K562 (cell line): ENCODE measurements at regions not wholly inside any gene's neighbourhood (a gene's known extent, or its start where the extent isn't known, plus 50 kb on each side); places are given as distances from the start of the nearest gene placed in this dataset.
A peak's percentile ranks its signal among the peaks of the same experiment; 100 is the strongest.

Experiments used
- FOXJ2 ChIP-seq: fragments of 200-800 bp; sonication (Bioruptor generic); IDR thresholded peaks from 2 replicates; pipeline ENCODE4 v1.6.1; 2016; ENCODE audit warnings: missing genetic modification characterization, missing compliant biosample characterization
- JUND ChIP-seq, 2 experiments: IDR thresholded peaks; 2 replicates in 1 of 2; 3 replicates in 1 of 2; pipeline ENCODE4 v1.6.1; 2011; ENCODE audit warnings: borderline replicate concordance in 2 of 2, low read depth in 2 of 2, low read length in 2 of 2, improper control_type of control experiment in 1 of 2, missing biosample characterization in 1 of 2, missing genetic modification characterization in 1 of 2, missing genetic modification reagents in 1 of 2
- RAD21 ChIP-seq, 2 experiments: fragments of 250-450 bp in 1 of 2; fragments of 450-650 bp in 1 of 2; sonication (Bioruptor Pico) in 1 of 2; formaldehyde crosslinking in 1 of 2; IDR thresholded peaks in 1 of 2; conservative IDR thresholded peaks in 1 of 2; 2 replicates each; pipeline versions ENCODE4 v1.4.0 to v1.8.0; 2020 to 2022; ENCODE audit warnings: mild to moderate bottlenecking in 2 of 2, moderate library complexity in 1 of 2
- SMC3 ChIP-seq: conservative IDR thresholded peaks from 2 replicates; pipeline ENCODE4 v1.6.1; 2011; ENCODE audit warnings: low read depth, low read length, improper control_type of control experiment; ENCODE audit not compliant: insufficient read depth
- STAG1 ChIP-seq: sonication (generic); formaldehyde crosslinking; IDR thresholded peaks from 2 replicates; pipeline ENCODE4 v1.5.0; 2020; ENCODE audit warnings: missing genetic modification reagents, borderline replicate concordance
- ZNF589 ChIP-seq: fragments of 200-800 bp; sonication (Bioruptor generic); IDR thresholded peaks from 2 replicates; pipeline ENCODE4 v1.6.1; 2016; ENCODE audit warnings: low read depth, missing genetic modification characterization, missing compliant biosample characterization
- TF ChIP-seq, protein P1 (sequence below): fragments of 250-450 bp; sonication (Bioruptor Pico); IDR thresholded peaks from 2 replicates; pipeline ENCODE4 v1.4.0; 2020
- TF ChIP-seq, protein P2 (sequence below): IDR thresholded peaks from 2 replicates; pipeline ENCODE4 v1.6.1; 2011; ENCODE audit not compliant: insufficient read length; ENCODE audit errors: extremely low read depth
- TF ChIP-seq, protein P3 (sequence below): fragments of 450-650 bp; formaldehyde crosslinking; conservative IDR thresholded peaks from 2 replicates; pipeline ENCODE4 v1.4.0; 2022; ENCODE audit warnings: mild to moderate bottlenecking, missing genetic modification characterization
- TF ChIP-seq, protein P4 (sequence below): fragments of 200-800 bp; sonication (Bioruptor generic); IDR thresholded peaks from 2 replicates; pipeline ENCODE4 v1.6.1; 2016; ENCODE audit warnings: missing genetic modification characterization, missing compliant biosample characterization
- TF ChIP-seq, protein P5 (sequence below): sonication (generic); formaldehyde crosslinking; IDR thresholded peaks from 2 replicates; pipeline ENCODE4 v1.8.1; 2023; ENCODE audit warnings: mild to moderate bottlenecking, missing genetic modification reagents

DNA sequence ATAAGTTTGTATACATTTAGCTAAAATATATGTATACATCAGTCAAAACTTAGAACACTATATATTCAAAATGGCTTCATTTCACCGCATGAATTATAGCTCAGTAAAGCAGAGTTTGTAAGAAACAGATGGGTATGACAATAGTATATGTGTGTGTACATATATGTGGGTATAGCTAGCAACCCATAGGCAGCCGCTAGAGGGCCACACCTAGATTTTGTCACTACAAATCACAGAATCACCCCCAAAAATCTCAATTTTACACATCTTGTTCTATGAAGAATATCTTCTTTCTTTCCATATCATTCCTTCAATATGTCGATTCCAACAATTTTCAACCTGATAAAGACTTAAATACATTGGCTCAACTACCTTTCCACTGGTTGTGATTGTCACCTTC, 357.8 kb upstream of the CCNG1 start (continued):
- TF ChIP-seq, protein P1, sequence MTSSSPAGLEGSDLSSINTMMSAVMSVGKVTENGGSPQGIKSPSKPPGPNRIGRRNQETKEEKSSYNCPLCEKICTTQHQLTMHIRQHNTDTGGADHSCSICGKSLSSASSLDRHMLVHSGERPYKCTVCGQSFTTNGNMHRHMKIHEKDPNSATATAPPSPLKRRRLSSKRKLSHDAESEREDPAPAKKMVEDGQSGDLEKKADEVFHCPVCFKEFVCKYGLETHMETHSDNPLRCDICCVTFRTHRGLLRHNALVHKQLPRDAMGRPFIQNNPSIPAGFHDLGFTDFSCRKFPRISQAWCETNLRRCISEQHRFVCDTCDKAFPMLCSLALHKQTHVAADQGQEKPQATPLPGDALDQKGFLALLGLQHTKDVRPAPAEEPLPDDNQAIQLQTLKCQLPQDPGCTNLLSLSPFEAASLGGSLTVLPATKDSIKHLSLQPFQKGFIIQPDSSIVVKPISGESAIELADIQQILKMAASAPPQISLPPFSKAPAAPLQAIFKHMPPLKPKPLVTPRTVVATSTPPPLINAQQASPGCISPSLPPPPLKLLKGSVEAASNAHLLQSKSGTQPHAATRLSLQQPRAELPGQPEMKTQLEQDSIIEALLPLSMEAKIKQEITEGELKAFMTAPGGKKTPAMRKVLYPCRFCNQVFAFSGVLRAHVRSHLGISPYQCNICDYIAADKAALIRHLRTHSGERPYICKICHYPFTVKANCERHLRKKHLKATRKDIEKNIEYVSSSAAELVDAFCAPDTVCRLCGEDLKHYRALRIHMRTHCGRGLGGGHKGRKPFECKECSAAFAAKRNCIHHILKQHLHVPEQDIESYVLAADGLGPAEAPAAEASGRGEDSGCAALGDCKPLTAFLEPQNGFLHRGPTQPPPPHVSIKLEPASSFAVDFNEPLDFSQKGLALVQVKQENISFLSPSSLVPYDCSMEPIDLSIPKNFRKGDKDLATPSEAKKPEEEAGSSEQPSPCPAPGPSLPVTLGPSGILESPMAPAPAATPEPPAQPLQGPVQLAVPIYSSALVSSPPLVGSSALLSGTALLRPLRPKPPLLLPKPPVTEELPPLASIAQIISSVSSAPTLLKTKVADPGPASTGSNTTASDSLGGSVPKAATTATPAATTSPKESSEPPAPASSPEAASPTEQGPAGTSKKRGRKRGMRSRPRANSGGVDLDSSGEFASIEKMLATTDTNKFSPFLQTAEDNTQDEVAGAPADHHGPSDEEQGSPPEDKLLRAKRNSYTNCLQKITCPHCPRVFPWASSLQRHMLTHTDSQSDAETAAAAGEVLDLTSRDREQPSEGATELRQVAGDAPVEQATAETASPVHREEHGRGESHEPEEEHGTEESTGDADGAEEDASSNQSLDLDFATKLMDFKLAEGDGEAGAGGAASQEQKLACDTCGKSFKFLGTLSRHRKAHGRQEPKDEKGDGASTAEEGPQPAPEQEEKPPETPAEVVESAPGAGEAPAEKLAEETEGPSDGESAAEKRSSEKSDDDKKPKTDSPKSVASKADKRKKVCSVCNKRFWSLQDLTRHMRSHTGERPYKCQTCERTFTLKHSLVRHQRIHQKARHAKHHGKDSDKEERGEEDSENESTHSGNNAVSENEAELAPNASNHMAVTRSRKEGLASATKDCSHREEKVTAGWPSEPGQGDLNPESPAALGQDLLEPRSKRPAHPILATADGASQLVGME: no peak
- no peak for TF ChIP-seq STAG1 (CRISPR knock-in tag)
- TF ChIP-seq SMC3: 0 out of 2 replicates have a peak, but pooled peaks have one; percentile 5
- TF ChIP-seq, protein P2, sequence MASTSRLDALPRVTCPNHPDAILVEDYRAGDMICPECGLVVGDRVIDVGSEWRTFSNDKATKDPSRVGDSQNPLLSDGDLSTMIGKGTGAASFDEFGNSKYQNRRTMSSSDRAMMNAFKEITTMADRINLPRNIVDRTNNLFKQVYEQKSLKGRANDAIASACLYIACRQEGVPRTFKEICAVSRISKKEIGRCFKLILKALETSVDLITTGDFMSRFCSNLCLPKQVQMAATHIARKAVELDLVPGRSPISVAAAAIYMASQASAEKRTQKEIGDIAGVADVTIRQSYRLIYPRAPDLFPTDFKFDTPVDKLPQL: no peak
- TF ChIP-seq, protein P3, sequence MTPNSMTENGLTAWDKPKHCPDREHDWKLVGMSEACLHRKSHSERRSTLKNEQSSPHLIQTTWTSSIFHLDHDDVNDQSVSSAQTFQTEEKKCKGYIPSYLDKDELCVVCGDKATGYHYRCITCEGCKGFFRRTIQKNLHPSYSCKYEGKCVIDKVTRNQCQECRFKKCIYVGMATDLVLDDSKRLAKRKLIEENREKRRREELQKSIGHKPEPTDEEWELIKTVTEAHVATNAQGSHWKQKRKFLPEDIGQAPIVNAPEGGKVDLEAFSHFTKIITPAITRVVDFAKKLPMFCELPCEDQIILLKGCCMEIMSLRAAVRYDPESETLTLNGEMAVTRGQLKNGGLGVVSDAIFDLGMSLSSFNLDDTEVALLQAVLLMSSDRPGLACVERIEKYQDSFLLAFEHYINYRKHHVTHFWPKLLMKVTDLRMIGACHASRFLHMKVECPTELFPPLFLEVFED (CRISPR knock-in tag): no peak
- TF ChIP-seq FOXJ2 (tag): no peak
- TF ChIP-seq RAD21 (CRISPR knock-in tag; conservative IDR thresholded peaks at IDR 0.05 in 1 of 2, IDR thresholded peaks at IDR 0.05 in 1 of 2): peak in 1 of 2 experiments; percentile 42; a peak in 2 of 4 replicates
- no peak for TF ChIP-seq JUND (IDR thresholded peaks at IDR 0.05; ENCODE audit: borderline replicate concordance, low read depth, low read length)
- TF ChIP-seq JUND (tag; IDR thresholded peaks at IDR 0.05; ENCODE audit: borderline replicate concordance, low read depth, low read length): no peak
- TF ChIP-seq ZNF589 (CRISPR knock-in tag): no peak
- TF ChIP-seq, protein P4, sequence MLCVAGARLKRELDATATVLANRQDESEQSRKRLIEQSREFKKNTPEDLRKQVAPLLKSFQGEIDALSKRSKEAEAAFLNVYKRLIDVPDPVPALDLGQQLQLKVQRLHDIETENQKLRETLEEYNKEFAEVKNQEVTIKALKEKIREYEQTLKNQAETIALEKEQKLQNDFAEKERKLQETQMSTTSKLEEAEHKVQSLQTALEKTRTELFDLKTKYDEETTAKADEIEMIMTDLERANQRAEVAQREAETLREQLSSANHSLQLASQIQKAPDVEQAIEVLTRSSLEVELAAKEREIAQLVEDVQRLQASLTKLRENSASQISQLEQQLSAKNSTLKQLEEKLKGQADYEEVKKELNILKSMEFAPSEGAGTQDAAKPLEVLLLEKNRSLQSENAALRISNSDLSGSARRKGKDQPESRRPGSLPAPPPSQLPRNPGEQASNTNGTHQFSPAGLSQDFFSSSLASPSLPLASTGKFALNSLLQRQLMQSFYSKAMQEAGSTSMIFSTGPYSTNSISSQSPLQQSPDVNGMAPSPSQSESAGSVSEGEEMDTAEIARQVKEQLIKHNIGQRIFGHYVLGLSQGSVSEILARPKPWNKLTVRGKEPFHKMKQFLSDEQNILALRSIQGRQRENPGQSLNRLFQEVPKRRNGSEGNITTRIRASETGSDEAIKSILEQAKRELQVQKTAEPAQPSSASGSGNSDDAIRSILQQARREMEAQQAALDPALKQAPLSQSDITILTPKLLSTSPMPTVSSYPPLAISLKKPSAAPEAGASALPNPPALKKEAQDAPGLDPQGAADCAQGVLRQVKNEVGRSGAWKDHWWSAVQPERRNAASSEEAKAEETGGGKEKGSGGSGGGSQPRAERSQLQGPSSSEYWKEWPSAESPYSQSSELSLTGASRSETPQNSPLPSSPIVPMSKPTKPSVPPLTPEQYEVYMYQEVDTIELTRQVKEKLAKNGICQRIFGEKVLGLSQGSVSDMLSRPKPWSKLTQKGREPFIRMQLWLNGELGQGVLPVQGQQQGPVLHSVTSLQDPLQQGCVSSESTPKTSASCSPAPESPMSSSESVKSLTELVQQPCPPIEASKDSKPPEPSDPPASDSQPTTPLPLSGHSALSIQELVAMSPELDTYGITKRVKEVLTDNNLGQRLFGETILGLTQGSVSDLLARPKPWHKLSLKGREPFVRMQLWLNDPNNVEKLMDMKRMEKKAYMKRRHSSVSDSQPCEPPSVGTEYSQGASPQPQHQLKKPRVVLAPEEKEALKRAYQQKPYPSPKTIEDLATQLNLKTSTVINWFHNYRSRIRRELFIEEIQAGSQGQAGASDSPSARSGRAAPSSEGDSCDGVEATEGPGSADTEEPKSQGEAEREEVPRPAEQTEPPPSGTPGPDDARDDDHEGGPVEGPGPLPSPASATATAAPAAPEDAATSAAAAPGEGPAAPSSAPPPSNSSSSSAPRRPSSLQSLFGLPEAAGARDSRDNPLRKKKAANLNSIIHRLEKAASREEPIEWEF (CRISPR knock-in tag): no peak
- TF ChIP-seq, protein P5, sequence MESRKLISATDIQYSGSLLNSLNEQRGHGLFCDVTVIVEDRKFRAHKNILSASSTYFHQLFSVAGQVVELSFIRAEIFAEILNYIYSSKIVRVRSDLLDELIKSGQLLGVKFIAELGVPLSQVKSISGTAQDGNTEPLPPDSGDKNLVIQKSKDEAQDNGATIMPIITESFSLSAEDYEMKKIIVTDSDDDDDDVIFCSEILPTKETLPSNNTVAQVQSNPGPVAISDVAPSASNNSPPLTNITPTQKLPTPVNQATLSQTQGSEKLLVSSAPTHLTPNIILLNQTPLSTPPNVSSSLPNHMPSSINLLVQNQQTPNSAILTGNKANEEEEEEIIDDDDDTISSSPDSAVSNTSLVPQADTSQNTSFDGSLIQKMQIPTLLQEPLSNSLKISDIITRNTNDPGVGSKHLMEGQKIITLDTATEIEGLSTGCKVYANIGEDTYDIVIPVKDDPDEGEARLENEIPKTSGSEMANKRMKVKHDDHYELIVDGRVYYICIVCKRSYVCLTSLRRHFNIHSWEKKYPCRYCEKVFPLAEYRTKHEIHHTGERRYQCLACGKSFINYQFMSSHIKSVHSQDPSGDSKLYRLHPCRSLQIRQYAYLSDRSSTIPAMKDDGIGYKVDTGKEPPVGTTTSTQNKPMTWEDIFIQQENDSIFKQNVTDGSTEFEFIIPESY (CRISPR knock-in tag): no peak
